Stimulated activated naive CD8-positive, alpha-beta T cell treated with anti-CD3 and anti-CD28 coated beads, Interleukin-15, Interleukin-2, amounts not matched to agents 100 ng/mL and 50 ng/mL, for 24 hours (primary cell): ENCODE measurements at regions not wholly inside any gene's neighbourhood (a gene's known extent, or its start where the extent isn't known, plus 50 kb on each side); places are given as distances from the start of the nearest gene placed in this dataset.

Experiments
- H3K27ac Mint-ChIP-seq: one replicate; pipeline ENCODE4 v1.8.0; 2021; ENCODE audit warnings: mild to moderate bottlenecking, mixed read lengths
- H3K27me3 Mint-ChIP-seq: one replicate; pipeline ENCODE4 v1.8.0; 2021; ENCODE audit warnings: mixed read lengths
- H3K36me3 Mint-ChIP-seq: one replicate; pipeline ENCODE4 v1.8.0; 2021; ENCODE audit warnings: low read depth, mixed read lengths
- H3K4me1 Mint-ChIP-seq: one replicate; pipeline ENCODE4 v1.8.0; 2021; ENCODE audit warnings: low read depth, mixed read lengths
- H3K4me3 Mint-ChIP-seq: one replicate; pipeline ENCODE4 v1.8.0; 2021; ENCODE audit warnings: mild to moderate bottlenecking, mixed read lengths
- H3K9me3 Mint-ChIP-seq: one replicate; pipeline ENCODE4 v1.8.0; 2021; ENCODE audit warnings: mixed read lengths

DNA sequence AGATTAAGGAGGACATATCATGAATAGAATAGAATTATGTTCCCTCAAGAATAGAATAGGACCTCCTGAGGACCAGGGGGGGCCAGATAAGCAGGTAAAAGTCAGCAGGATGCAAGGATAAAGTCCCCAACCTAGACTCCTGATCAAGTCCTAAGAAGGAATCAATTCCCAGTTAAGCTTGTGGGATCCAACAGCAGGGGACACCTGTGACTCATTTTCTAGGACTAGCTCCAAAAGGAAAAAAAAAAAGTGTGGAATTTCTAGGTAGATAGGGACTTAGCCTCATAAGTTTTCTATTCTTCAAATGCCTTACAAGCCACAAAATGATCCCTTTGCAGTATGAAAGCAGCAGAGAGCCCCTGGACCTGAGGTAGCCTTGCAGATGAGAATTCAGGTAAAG lies 336.2 kb downstream of the WDR11 start:
- Mint-ChIP-seq H3K9me3 (peaks cover 3% of the 10 kb centered on the region), H3K27me3 (peaks cover 3% of the 10 kb centered on the region), H3K4me1 (no peaks in the 10 kb centered on the region), H3K36me3 (no peaks in the 10 kb centered on the region), H3K27ac (no peak overlapping the region), H3K4me3 (no peak overlapping the region)

- Mint-ChIP-seq H3K27ac (no peak overlapping the region), H3K9me3 (peaks cover 6% of the 10 kb centered on the region), H3K36me3 (no peaks in the 10 kb centered on the region), H3K4me1 (no peaks in the 10 kb centered on the region), H3K27me3 (peaks cover 3% of the 10 kb centered on the region), H3K4me3 (no peak overlapping the region)
These were observed 336.8 kb downstream of the WDR11 start for GRCh38 chr10:121188005-121188404.

GRCh38 chr10:121189066-121189465 lies 337.9 kb downstream of the WDR11 start:
- no peak overlapping the region for H3K4me3 Mint-ChIP-seq
- peaks cover 9% of the 10 kb centered on the region for H3K9me3 Mint-ChIP-seq
- H3K4me1 Mint-ChIP-seq = no peaks in the 10 kb centered on the region
- H3K27me3 Mint-ChIP-seq = peaks cover 3% of the 10 kb centered on the region
- no peak overlapping the region for H3K27ac Mint-ChIP-seq
- no peaks in the 10 kb centered on the region for H3K36me3 Mint-ChIP-seq

DNA sequence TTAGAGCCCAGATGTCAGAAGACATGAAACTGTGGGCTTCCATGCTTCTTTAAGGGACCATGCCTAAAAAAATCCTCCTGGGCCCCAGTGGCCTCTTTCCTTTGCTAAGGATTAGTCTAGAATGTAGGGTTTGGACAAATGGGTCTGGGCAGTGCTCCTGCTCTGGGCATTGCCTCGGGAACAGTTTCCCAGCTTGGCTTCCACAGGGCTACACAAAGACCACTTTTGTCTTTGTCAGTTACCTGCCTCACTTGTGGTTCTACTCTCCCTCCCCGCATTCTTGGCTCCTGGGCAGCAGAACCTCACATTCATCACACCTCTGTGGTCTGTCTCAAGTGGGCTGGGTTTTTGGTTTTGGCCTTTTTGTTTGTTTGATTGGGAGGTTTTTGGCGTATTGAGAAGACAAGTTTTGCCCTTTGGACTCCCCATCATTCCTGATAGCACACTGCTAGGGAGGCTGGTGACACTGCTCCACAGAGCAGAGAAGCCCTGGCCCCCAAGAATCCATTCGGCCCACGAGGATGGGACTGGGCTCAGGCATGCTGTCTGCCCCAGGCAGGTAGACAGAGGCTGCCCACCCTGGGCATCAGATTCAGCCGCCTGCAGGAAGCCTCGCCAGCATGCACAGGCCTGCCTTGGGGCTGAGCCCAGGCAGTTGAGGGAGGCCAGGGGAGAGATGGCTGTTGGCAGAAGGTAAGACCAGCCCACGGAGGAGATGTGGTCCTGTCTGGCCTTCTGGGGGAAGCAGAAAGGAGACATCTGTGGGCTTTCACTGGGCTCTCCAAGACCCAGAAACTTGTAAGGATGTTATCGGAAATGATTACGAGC lies 343.7 kb downstream of the WDR11 start:
- H3K27ac Mint-ChIP-seq = no peak overlapping the region
- no peak overlapping the region for H3K4me3 Mint-ChIP-seq
- no peaks in the 10 kb centered on the region for H3K36me3 Mint-ChIP-seq
- H3K4me1 Mint-ChIP-seq = no peaks in the 10 kb centered on the region
- no peaks in the 10 kb centered on the region for H3K27me3 Mint-ChIP-seq
- H3K9me3 Mint-ChIP-seq = peaks cover 9% of the 10 kb centered on the region

GRCh38 chr10:121195524-121195910 lies 344.4 kb downstream of the WDR11 start:
- Mint-ChIP-seq H3K27me3 (no peaks in the 10 kb centered on the region), H3K27ac (no peak overlapping the region), H3K36me3 (no peaks in the 10 kb centered on the region), H3K4me3 (no peak overlapping the region), H3K4me1 (no peaks in the 10 kb centered on the region), H3K9me3 (peaks cover 13% of the 10 kb centered on the region)

GRCh38 chr10:121199081-121199480 lies 347.9 kb downstream of the WDR11 start:
- Mint-ChIP-seq H3K4me1 (no peaks in the 10 kb centered on the region), H3K27ac (no peak overlapping the region)

GRCh38 chr10:121205625-121206024 lies 354.5 kb downstream of the WDR11 start:
- Mint-ChIP-seq H3K9me3 (no peaks in the 10 kb centered on the region), H3K36me3 (no peaks in the 10 kb centered on the region), H3K27ac (no peak overlapping the region), H3K4me3 (no peak overlapping the region), H3K4me1 (no peaks in the 10 kb centered on the region), H3K27me3 (no peaks in the 10 kb centered on the region)

More at GRCh38 chr10:121199081-121199480, 347.9 kb downstream of the WDR11 start:
- no peaks in the 10 kb centered on the region for H3K27me3 Mint-ChIP-seq
- H3K9me3 Mint-ChIP-seq = peaks cover 4% of the 10 kb centered on the region
- no peak overlapping the region for H3K4me3 Mint-ChIP-seq
- no peaks in the 10 kb centered on the region for H3K36me3 Mint-ChIP-seq

DNA sequence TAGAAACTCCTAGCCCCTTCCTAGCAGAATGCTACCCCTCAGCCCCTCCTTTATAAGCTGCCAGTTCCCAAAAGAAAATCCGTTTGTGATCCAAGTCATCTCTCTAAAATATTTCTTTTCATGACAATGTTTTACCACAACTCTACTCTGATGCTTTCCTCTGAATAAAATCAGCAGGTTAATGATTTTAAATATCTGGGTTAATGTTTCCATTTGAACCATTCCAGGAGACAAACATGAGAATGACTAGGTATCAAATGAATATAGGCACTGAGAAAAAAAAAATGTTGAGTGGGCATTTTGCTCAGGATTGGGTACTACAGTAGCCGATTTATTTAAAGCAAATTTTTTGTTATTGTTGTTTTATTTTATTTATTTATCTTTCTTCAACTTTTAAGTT lies 360.3 kb downstream of the WDR11 start:
- no peak overlapping the region for H3K27ac Mint-ChIP-seq
- no peak overlapping the region for H3K4me3 Mint-ChIP-seq
- no peaks in the 10 kb centered on the region for H3K9me3 Mint-ChIP-seq
- no peaks in the 10 kb centered on the region for H3K4me1 Mint-ChIP-seq
- no peaks in the 10 kb centered on the region for H3K36me3 Mint-ChIP-seq
- no peaks in the 10 kb centered on the region for H3K27me3 Mint-ChIP-seq

DNA sequence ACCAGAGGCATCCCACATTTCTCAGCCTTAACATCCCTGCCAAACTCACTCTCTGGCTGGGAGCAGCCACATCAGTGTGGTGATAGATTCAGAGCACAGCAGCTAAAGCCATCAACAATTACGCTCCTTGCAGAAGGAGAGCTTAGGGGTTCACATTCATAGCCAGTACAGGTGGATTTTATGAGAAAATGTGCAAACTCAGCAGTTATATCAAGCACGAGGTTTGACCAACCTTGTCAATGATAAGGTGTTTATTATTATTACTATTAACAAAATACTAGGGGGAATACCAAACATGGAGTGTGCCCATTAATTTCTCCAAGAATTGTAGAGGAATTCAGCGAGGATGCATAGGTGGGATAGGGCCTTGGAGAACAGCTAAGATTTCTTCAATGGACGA lies 362.3 kb downstream of the WDR11 start:
- H3K4me3 Mint-ChIP-seq = no peak overlapping the region
- H3K27ac Mint-ChIP-seq = no peak overlapping the region
- H3K4me1 Mint-ChIP-seq = no peaks in the 10 kb centered on the region
- H3K36me3 Mint-ChIP-seq = no peaks in the 10 kb centered on the region
- no peaks in the 10 kb centered on the region for H3K27me3 Mint-ChIP-seq
- H3K9me3 Mint-ChIP-seq = no peaks in the 10 kb centered on the region

DNA sequence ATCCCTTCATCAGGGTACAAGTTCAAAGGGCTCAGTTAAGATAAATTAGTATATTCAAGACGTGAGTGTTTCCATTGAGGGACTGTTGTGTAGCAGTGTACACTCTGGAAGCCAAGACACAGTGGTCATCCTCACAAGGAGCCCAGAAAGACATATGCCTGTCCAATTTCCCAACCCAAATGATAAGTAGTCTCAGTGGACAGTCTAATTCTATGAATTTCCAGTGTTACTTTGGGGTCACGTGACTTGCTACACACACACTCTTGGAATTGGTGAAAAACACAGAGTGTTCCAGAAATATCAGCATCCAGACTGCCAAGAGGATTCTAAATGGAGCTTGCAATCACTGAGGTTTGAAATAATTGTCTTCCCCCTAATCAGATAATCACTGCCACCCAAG lies 365.1 kb downstream of the WDR11 start:
- H3K4me3 Mint-ChIP-seq = no peak overlapping the region
- H3K9me3 Mint-ChIP-seq = no peaks in the 10 kb centered on the region
- H3K4me1 Mint-ChIP-seq = no peaks in the 10 kb centered on the region
- H3K27me3 Mint-ChIP-seq = no peaks in the 10 kb centered on the region
- H3K27ac Mint-ChIP-seq = no peak overlapping the region
- H3K36me3 Mint-ChIP-seq = no peaks in the 10 kb centered on the region

DNA sequence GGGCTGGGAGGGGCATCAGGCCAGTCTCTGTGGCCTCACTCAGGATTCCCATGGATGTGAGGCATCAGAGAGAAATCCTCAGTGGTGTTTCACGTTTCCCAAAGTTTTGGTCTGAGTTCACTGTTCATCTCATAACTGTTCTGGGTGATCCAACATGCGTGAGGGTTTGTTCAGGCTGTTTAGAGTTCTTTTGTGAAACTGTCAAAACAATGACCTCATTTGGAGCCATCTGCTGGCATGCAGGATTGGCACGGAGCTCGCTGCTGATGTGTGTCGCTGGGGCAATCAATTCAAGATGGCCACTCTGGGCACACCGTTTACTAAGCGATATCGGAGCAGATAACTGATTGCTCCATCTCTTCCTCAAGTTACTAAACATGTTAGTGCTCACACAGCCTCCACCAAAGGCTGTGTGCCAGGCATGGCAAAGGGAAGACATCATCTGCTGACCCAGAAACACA lies 365.6 kb downstream of the WDR11 start:
- Mint-ChIP-seq H3K4me1 (no peaks in the 10 kb centered on the region), H3K27ac (no peak overlapping the region), H3K9me3 (no peaks in the 10 kb centered on the region), H3K36me3 (no peaks in the 10 kb centered on the region), H3K27me3 (no peaks in the 10 kb centered on the region), H3K4me3 (no peak overlapping the region)

DNA sequence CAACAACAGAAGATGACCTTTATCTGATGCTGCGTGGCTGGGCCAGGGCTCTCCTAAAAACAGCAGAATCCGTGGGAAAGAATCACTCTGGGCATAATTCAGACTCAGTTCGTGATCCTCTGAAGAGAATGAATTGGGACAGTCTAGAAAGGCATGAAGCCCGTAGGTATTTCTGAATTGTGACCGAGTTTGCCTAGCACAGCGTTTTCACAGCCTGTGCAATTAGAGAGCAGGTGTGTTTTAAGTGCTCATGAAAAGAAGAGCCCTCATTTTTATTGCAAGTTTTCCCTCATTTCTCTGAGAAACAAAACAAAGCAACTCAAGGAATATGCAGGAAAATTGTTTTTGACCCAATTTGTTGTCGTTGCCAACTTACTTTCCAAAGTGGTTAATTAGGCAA lies 366.2 kb downstream of the WDR11 start:
- Mint-ChIP-seq H3K27me3 (no peaks in the 10 kb centered on the region), H3K9me3 (no peaks in the 10 kb centered on the region), H3K36me3 (no peaks in the 10 kb centered on the region), H3K27ac (no peak overlapping the region), H3K4me1 (no peaks in the 10 kb centered on the region), H3K4me3 (no peak overlapping the region)

DNA sequence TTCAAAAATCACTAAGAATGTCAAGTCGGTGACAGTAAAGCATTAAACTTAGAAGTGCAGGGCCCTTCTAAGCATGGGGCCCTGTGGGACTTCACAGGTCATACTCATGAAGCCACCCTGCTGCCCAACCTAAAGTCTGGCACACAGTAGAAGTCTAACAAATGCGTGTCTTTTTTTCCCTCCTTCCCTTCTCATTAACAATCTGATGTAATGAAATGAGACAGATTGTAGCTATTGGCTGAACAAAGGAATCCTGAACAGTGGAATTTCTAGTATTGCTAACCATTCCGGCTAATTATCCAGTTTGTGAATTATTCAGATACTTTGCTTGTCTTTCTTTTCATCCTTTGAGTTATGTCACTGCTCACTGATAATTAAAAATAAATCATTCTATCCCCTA lies 369.9 kb downstream of the WDR11 start:
- Mint-ChIP-seq H3K36me3 (no peaks in the 10 kb centered on the region), H3K9me3 (no peaks in the 10 kb centered on the region), H3K4me3 (no peak overlapping the region), H3K27me3 (no peaks in the 10 kb centered on the region), H3K4me1 (no peaks in the 10 kb centered on the region), H3K27ac (no peak overlapping the region)

GRCh38 chr10:121221991-121222390 lies 370.8 kb downstream of the WDR11 start:
- Mint-ChIP-seq H3K4me3 (no peak overlapping the region), H3K27ac (no peak overlapping the region)

DNA sequence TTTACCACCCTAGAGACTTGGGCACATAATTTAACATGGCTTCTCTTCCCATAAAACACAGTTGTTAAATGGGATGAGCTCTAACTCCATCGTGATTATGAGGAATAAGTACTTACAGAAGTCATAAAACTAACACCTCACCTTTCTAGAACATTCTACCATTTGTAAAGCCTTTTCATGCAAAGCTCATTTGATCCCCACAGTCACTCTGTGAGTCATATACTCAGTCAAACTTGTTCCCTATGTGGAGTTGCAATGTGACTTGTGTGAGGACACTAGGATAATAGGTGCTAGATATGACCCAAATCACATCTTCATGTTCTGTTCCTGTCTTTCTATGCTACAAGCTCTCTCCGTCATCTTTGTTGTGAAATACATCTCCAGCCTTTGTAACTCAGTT lies 371.7 kb downstream of the WDR11 start:
- Mint-ChIP-seq H3K4me1 (no peaks in the 10 kb centered on the region), H3K27ac (no peak overlapping the region), H3K9me3 (no peaks in the 10 kb centered on the region), H3K27me3 (no peaks in the 10 kb centered on the region), H3K4me3 (no peak overlapping the region), H3K36me3 (no peaks in the 10 kb centered on the region)

More at GRCh38 chr10:121221991-121222390, 370.8 kb downstream of the WDR11 start:
- Mint-ChIP-seq H3K36me3 (no peaks in the 10 kb centered on the region), H3K27me3 (no peaks in the 10 kb centered on the region), H3K9me3 (no peaks in the 10 kb centered on the region), H3K4me1 (no peaks in the 10 kb centered on the region)

GRCh38 chr10:121231079-121231478 lies 367.2 kb downstream of the FGFR2 start:
- no peaks in the 10 kb centered on the region for H3K27me3 Mint-ChIP-seq
- no peaks in the 10 kb centered on the region for H3K9me3 Mint-ChIP-seq

More at GRCh38 chr10:121231079-121231478, 367.2 kb downstream of the FGFR2 start:
- no peaks in the 10 kb centered on the region for H3K4me1 Mint-ChIP-seq
- H3K4me3 Mint-ChIP-seq = no peak overlapping the region
- H3K36me3 Mint-ChIP-seq = no peaks in the 10 kb centered on the region
- H3K27ac Mint-ChIP-seq = no peak overlapping the region
